Kidney capillary endothelial cell (primary cell): ENCODE measurements at regions not wholly inside any gene's neighbourhood (a gene's known extent, or its start where the extent isn't known, plus 50 kb on each side); places are given as distances from the start of the nearest gene placed in this dataset.

Experiments used
- DNase-seq: peaks from one replicate; pipeline ENCODE4 v3.0.0-alpha.2; 2018; ENCODE audit warnings: low spot score

GRCh38 chr7:36100226-36100625 is 52.8 kb upstream of the EEPD1 start:
- DNase-seq, result no peak

- no peak for DNase-seq
These were observed 52.4 kb upstream of the EEPD1 start for GRCh38 chr7:36100634-36101033.
